HT-29 (cell line): ENCODE measurements at regions not wholly inside any gene's neighbourhood (a gene's known extent, or its start where the extent isn't known, plus 50 kb on each side); places are given as distances from the start of the nearest gene placed in this dataset.
"Not testable (repeated sequence)": the region's sequence is repeated elsewhere in the genome, so short reads cannot be mapped to it uniquely, and the experiment has no call there.

ENCODE experiments used
- DNase-seq: peaks from one replicate; pipeline ENCODE4 v3.0.0-alpha.2; 2015; ENCODE audit warnings: low spot score

GRCh38 chr14:88983755-88984154, 159.3 kb downstream of the TTC8 start:
- DNase-seq, result no peak

- DNase-seq, result no peak
Measured at GRCh38 chr14:88985654-88986053, 161.2 kb downstream of the TTC8 start.

- DNase-seq, result peak; percentile 13
Measured at GRCh38 chr14:88986146-88986841, 161.8 kb downstream of the TTC8 start.

GRCh38 chr14:88986908-88987307, 162.5 kb downstream of the TTC8 start:
- DNase-seq, result not testable (repeated sequence)

GRCh38 chr14:88987516-88987915, 163.1 kb downstream of the TTC8 start:
- DNase-seq, result no peak

GRCh38 chr14:88989911-88990310, 165.5 kb downstream of the TTC8 start:
- no peak for DNase-seq

- DNase-seq, result no peak
Measured at GRCh38 chr14:88990856-88991255, 166.4 kb downstream of the TTC8 start.

GRCh38 chr14:88992011-88992410, 167.6 kb downstream of the TTC8 start:
- DNase-seq, result no peak

GRCh38 chr14:88993946-88994345, 169.5 kb downstream of the TTC8 start:
- DNase-seq, result no peak

- no peak for DNase-seq
Measured at GRCh38 chr14:88995437-88996198, 171.2 kb downstream of the TTC8 start.

GRCh38 chr14:88998027-88998426, 173.6 kb downstream of the TTC8 start:
- no peak for DNase-seq

- DNase-seq, result no peak
Measured at GRCh38 chr14:88999137-88999536, 174.7 kb downstream of the TTC8 start.

- peak; percentile 34 for DNase-seq
Measured at GRCh38 chr14:89000007-89000942, 175.8 kb downstream of the TTC8 start.

- no peak for DNase-seq
Measured at GRCh38 chr14:89004166-89004565, 179.7 kb downstream of the TTC8 start.

- no peak for DNase-seq
Measured at GRCh38 chr14:89007906-89008305, 183.5 kb downstream of the TTC8 start.

GRCh38 chr14:89011355-89012281, 187.2 kb downstream of the TTC8 start:
- DNase-seq, result peak; percentile 50

- peak; percentile 25 for DNase-seq
Measured at GRCh38 chr14:89012282-89013097, 188.0 kb downstream of the TTC8 start.

- peak; percentile 64 for DNase-seq
Measured at GRCh38 chr14:89013098-89013504, 188.7 kb downstream of the TTC8 start.

GRCh38 chr14:89013698-89014568, 189.5 kb downstream of the TTC8 start:
- DNase-seq, result no peak
